Ammon's horn (tissue), 1 donor: ENCODE measurements at regions not wholly inside any gene's neighbourhood (a gene's known extent, or its start where the extent isn't known, plus 50 kb on each side); places are given as distances from the start of the nearest gene placed in this dataset.

Experiments used
- DNase-seq: peaks from one replicate; pipeline ENCODE4 v3.0.0-alpha.2; 2016; ENCODE audit warnings: low spot score

DNA sequence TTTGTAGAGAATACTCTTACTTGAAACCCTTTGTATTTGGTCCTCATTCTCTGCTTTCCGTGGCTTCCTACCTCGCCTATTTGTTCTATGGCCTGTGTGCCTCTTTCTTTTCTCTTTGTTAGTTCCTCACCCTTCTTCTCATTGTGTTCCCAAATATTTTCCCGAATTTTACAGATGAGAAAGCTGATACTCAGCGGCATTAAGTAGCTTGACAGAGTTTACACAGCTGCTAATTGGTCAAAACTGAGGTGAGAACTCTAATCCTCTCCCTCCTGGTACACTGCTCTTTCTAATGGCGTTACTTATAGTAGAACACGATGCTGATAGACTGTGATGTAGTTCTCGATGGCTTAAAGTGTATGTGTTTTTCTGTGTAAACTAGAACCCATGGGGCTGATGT is 80.7 kb upstream of the HDAC9 start:
- DNase-seq = no peak

DNA sequence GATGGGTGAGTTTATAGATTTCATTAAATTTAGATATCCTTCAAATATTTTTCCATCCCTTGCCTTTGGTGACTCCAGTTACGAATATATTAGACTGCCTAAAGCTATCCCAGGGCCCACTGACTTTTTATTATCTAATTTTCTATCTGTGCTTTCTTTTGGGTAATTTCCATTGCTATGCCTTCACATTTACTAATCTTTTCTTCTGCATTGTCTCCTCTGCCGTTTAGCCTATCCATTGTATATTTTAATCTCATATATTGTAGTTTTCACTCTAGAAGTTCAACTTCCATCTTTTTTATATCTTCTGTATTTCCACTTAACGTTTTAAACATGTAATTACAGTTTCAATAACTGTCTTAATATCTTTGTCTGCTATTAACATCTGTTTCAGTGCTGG is 78.6 kb upstream of the HDAC9 start:
- DNase-seq = no peak

GRCh38 chr7:18419456-18419855 is 76.1 kb upstream of the HDAC9 start:
- no peak for DNase-seq

GRCh38 chr7:18420108-18420507 is 75.4 kb upstream of the HDAC9 start:
- no peak for DNase-seq

DNA sequence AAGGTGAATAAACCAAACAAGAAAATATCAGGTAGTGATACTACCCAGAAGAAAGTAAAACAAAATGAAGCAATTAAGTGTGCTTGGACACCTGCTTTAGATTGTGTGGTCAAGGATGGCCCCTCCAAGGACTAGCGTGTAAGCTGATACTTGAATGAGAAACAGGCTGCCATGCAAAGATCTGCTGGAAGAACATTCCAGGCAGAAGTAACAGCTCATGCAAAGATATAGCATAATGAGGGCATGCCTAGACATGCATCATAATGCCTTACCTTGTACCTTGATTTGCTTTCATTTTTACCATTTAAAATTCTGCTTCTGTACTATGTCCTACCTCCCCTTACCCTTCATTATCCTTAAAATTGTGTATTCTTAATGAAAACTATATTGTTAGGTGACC is 74.8 kb upstream of the HDAC9 start:
- DNase-seq = no peak

DNA sequence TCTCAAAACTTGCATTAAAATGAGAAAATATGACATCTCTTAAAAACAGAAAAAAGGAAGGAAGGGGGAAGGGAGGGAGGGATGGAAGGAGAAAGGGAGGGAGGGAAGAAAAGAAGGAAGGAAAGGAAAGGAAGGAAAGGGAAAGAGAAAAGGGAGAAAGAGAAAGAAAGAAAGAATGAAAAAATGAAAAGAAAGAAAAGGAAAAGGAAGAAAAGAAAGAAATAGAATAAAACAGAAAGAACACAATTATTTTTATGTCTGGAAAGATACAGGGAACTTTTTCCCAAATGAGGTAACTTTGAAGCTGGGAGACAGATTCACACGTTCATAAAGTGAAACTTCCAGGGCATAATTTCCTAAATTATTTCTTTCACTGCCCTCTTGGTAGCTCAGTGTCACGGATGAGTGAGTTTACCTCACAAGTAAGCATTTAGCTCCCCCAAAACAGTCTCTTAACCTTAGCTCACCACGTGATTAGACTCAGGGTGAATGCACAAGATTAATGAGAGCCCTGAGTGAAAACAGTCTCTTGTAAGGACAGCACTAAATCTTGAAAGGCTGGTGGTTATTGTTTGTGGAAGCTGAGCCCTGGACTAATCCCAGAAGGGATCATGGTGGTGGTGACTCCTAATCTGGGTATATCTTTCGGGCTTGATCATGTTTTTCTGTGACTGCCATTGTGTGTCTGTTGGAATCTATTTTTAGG is 74.1 kb upstream of the HDAC9 start:
- no peak for DNase-seq

- peak; percentile 30 for DNase-seq
Measured at GRCh38 chr7:18425227-18425626, 70.3 kb upstream of the HDAC9 start.

DNA sequence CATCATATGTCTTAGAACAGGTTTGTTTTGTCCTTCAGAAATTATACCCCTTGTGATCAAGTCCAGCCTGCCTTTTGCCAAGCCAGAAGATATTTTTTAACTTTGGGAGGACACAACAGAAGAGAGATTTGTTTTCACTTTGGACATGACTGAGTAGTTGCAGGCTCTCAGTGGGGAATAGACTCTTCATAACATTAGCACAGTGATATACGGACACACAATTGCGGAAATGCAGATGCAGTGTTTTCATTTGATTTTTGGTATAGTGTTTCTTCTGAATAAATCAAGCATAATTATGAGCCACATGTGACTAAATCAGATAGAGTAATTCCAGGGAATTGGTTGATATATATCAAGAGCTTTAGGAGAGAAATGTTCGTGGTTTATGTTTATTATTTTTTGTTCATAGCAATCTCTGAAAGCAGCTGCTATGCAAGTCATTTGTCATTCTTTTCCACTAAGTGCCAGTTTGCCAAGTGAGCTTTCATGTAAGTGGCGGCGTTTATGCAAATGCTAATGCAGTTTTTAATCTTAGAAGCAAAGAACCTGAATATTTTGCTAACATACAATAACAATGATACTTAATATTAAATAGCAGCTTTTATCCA is 69.6 kb upstream of the HDAC9 start:
- DNase-seq = no peak

DNA sequence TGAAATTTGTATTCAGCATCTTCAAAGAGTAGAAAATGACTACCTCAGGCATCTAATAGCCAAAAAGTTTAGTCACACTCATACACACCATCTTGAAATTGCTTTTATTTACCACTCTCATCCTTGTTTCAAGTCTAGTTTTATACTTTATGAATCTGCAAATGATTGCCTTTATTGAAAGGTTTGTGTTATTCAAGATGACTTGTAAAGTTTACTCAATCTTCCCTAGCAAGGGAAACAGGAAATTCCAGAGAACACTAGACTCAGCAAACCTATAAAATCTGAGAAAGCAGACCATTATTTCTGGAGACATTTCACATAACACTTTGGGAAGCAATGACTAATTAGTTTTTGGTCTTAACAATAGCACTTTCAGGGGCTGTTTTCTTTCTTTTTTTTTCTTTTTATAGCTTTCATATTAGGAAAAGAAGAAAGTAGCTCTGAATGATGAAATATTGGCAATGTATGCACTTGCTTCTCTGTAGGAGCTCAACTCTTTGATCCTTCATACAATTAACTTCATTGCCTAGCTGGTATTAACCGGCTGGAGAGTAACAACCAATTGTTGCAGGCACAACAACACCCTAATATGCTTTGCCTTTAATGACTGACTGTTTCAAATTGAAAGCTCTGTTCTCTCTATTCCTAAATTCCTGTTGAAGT is 68.9 kb upstream of the HDAC9 start:
- DNase-seq = no peak

DNA sequence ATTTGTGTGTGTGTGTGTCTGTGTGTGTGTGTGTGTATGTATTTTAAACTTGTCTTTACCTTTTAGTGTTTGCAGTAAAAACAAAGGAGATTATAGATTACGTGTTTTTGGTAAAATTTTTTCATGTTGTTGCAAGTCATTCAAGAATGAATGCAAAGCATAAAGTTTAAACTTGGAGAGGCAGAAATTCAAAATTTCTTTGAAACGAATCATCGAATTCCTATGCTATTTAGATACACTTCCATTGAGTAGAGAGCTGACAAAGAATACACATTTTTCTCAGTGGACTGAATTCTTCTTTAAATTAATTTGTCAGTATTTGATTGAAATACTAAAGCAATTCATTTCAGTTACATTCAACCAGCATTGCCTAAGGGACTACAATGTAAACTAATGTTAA is 66.0 kb upstream of the HDAC9 start:
- DNase-seq = no peak

DNA sequence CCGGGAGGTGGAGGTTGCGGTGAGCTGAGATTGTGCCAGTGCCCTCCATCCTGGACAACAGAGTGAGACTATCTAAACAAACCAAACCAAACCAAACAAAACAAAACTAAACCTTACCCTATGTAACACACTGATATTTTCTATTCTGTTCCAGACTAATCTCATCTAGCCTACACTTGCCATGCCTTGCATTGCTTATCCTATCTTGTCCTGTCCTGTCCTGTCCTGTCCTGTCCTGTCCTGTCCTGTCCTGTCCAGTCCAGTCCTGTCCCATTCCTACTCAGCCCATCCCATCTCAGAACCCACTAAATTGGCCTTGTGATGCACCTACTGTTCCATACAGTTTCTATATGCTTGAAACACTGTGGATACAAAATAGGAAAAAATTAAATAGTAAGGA is 64.7 kb upstream of the HDAC9 start:
- no peak for DNase-seq

GRCh38 chr7:18434171-18434570 is 61.4 kb upstream of the HDAC9 start:
- DNase-seq = no peak

DNA sequence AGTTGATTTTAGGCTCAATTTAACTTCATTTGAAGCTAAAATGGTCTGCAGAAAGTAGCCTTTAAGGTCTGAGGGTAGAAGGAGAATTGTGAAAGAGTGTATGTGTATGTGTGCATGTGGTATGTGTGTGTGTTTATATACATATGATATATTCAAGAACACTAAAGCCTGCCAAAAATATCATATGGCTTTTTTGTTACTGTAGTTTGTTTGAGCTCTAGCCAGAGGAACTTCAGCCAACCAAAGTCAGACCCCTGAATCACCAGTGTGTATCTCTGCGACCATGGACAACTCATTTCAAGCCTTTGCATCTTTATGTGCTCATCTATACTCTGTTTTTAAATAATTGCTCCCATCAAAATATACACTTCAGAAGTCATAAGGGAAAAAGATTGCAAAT is 58.4 kb upstream of the HDAC9 start:
- DNase-seq = no peak

GRCh38 chr7:18440934-18441333 is 54.6 kb upstream of the HDAC9 start:
- DNase-seq = no peak

DNA sequence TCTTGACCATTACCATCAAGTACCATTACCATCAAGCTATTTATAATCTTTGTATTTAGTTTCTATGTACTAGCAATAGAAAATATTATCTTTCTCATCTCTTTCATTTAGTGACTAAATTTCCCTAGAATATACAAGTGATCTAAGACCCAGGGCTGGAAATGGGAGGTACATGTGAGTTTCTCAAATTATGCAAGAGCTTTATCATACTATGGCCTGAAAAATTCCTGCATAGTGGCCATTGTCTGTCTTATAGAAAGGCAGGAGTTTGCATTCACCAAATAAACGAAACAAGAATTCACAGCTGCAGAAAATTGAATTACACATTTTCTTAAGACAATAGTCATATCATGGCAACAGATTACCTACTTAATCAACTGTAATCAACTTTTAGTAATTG is 50.7 kb upstream of the HDAC9 start:
- no peak for DNase-seq

DNA sequence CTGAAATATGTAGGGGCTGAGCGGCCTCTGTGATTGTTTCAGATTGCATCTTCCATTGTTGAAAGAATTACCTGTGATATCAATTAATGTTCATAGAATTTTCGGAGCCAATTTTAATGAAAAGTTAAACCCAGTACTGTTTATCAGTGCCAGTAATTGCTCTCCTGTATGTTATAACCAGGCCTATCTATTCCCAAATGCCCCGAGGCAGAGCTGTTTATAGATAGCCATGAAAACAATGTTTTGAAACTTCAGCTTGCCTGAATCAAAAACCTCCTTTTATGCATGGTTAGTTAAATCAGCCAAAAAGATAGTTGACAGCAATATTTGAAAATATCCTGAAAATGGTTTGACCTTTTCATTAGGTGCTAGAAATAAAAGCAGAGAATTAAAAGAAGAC is 50.1 kb upstream of the HDAC9 start:
- DNase-seq = no peak
